Upper lobe of left lung (tissue), 4 donors: ENCODE measurements at regions not wholly inside any gene's neighbourhood (a gene's known extent, or its start where the extent isn't known, plus 50 kb on each side); places are given as distances from the start of the nearest gene placed in this dataset.

Experiments
- POLR2A ChIP-seq, 4 donors: fragments of 450-650 bp; IDR thresholded peaks; one replicate each; pipeline ENCODE4 v1.5.1; 2016 to 2017; ENCODE audit warnings: antibody characterized with exemption in 4 of 4, mild to moderate bottlenecking in 2 of 4
- TF ChIP-seq, protein P1 (sequence below), 6 experiments: fragments of 450-650 bp in 4 of 6; fragments of 200-600 bp in 2 of 6; sonication (generic) in 2 of 6; IDR thresholded peaks; one replicate each; pipeline ENCODE4 v1.5.1; 2016 to 2019; ENCODE audit warnings: antibody characterized with exemption in 6 of 6

GRCh38 chr6:25136854-25137253 lies 142.3 kb upstream of the CARMIL1 start:
- TF ChIP-seq, protein P1, sequence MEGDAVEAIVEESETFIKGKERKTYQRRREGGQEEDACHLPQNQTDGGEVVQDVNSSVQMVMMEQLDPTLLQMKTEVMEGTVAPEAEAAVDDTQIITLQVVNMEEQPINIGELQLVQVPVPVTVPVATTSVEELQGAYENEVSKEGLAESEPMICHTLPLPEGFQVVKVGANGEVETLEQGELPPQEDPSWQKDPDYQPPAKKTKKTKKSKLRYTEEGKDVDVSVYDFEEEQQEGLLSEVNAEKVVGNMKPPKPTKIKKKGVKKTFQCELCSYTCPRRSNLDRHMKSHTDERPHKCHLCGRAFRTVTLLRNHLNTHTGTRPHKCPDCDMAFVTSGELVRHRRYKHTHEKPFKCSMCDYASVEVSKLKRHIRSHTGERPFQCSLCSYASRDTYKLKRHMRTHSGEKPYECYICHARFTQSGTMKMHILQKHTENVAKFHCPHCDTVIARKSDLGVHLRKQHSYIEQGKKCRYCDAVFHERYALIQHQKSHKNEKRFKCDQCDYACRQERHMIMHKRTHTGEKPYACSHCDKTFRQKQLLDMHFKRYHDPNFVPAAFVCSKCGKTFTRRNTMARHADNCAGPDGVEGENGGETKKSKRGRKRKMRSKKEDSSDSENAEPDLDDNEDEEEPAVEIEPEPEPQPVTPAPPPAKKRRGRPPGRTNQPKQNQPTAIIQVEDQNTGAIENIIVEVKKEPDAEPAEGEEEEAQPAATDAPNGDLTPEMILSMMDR (IDR thresholded peaks at IDR 0.05), result no peak
- TF ChIP-seq POLR2A (IDR thresholded peaks at IDR 0.05), result no peak
